ENCODE measurements at regions not wholly inside any gene's neighbourhood (a gene's known extent, or its start where the extent isn't known, plus 50 kb on each side); places are given as distances from the start of the nearest gene placed in this dataset.

GRCh38 chr5:168039039-168039438 lies 252.4 kb upstream of the WWC1 start:
- H3K36me3 Mint-ChIP-seq (ENCODE audit: insufficient read depth): no peaks in the 10 kb centered on the region
- H3K27ac Mint-ChIP-seq: no peak overlapping the region
- no peak for ATAC-seq (replicated peaks)
- DNase-seq: no peak
- no peak overlapping the region for H3K4me3 Mint-ChIP-seq
- H3K27me3 Mint-ChIP-seq: no peaks in the 10 kb centered on the region
- no peaks in the 10 kb centered on the region for H3K4me1 Mint-ChIP-seq (ENCODE audit: low read depth in 2 of 2)
- H3K9me3 Mint-ChIP-seq: peaks cover 0 to 7% of the 10 kb centered on the region in 2 donors

- Mint-ChIP-seq H3K4me3 (no peak overlapping the region), H3K36me3 (ENCODE audit: insufficient read depth) (no peaks in the 10 kb centered on the region)
Measured at GRCh38 chr5:168039566-168040248, 251.7 kb upstream of the WWC1 start.

GRCh38 chr5:168041583-168041982 lies 249.9 kb upstream of the WWC1 start:
- H3K36me3 Mint-ChIP-seq (ENCODE audit: insufficient read depth): no peaks in the 10 kb centered on the region
- H3K4me1 Mint-ChIP-seq (ENCODE audit: low read depth in 2 of 2): no peaks in the 10 kb centered on the region
- ATAC-seq (replicated peaks) (no peak), DNase-seq (no peak)
- H3K4me3 Mint-ChIP-seq: no peak overlapping the region
- H3K27ac Mint-ChIP-seq: no peak overlapping the region
- H3K9me3 Mint-ChIP-seq: peaks cover 0 to 7% of the 10 kb centered on the region in 2 donors
- H3K27me3 Mint-ChIP-seq: no peaks in the 10 kb centered on the region

More at GRCh38 chr5:168039566-168040248, 251.7 kb upstream of the WWC1 start:
- H3K4me1 Mint-ChIP-seq (ENCODE audit: low read depth in 2 of 2): no peaks in the 10 kb centered on the region
- no peaks in the 10 kb centered on the region for H3K27me3 Mint-ChIP-seq
- peaks cover 0 to 7% of the 10 kb centered on the region in 2 donors for H3K9me3 Mint-ChIP-seq
- no peak overlapping the region for H3K27ac Mint-ChIP-seq
- ATAC-seq (replicated peaks) (no peak), DNase-seq (no peak)

- no peaks in the 10 kb centered on the region for H3K36me3 Mint-ChIP-seq (ENCODE audit: insufficient read depth)
- no peak overlapping the region for H3K27ac Mint-ChIP-seq
- H3K9me3 Mint-ChIP-seq: peaks cover 0 to 7% of the 10 kb centered on the region in 2 donors
- no peak overlapping the region for H3K4me3 Mint-ChIP-seq
- H3K27me3 Mint-ChIP-seq: no peaks in the 10 kb centered on the region
- H3K4me1 Mint-ChIP-seq (ENCODE audit: low read depth in 2 of 2): no peaks in the 10 kb centered on the region
- DNase-seq (no peak), ATAC-seq (replicated peaks) (no peak)
Measured at GRCh38 chr5:168042284-168043068, 249.0 kb upstream of the WWC1 start.

GRCh38 chr5:168046163-168046562 lies 245.3 kb upstream of the WWC1 start:
- no peak overlapping the region for H3K27ac Mint-ChIP-seq
- no peak overlapping the region for H3K4me3 Mint-ChIP-seq
- no peaks in the 10 kb centered on the region for H3K27me3 Mint-ChIP-seq
- H3K9me3 Mint-ChIP-seq: peaks cover 0 to 3% of the 10 kb centered on the region in 2 donors
- DNase-seq: no peak
- H3K4me1 Mint-ChIP-seq (ENCODE audit: low read depth in 2 of 2): no peaks in the 10 kb centered on the region
- ATAC-seq (replicated peaks): no peak
- no peaks in the 10 kb centered on the region for H3K36me3 Mint-ChIP-seq (ENCODE audit: insufficient read depth)

- Mint-ChIP-seq H3K36me3 (ENCODE audit: insufficient read depth) (no peaks in the 10 kb centered on the region), H3K27ac (no peak overlapping the region), H3K4me3 (no peak overlapping the region), H3K4me1 (ENCODE audit: low read depth in 2 of 2) (no peaks in the 10 kb centered on the region), H3K27me3 (no peaks in the 10 kb centered on the region), H3K9me3 (peaks cover 0 to 3% of the 10 kb centered on the region in 2 donors)
- DNase-seq (no peak), ATAC-seq (replicated peaks) (no peak)
Measured at GRCh38 chr5:168047043-168047668, 244.3 kb upstream of the WWC1 start.

- H3K36me3 Mint-ChIP-seq (ENCODE audit: insufficient read depth): no peaks in the 10 kb centered on the region
- no peak overlapping the region for H3K27ac Mint-ChIP-seq
- H3K27me3 Mint-ChIP-seq: no peaks in the 10 kb centered on the region
- no peaks in the 10 kb centered on the region for H3K4me1 Mint-ChIP-seq (ENCODE audit: low read depth in 2 of 2)
- DNase-seq (no peak), ATAC-seq (replicated peaks) (no peak)
- H3K4me3 Mint-ChIP-seq: no peak overlapping the region
- peaks cover 0 to 3% of the 10 kb centered on the region in 2 donors for H3K9me3 Mint-ChIP-seq
Measured at GRCh38 chr5:168047669-168048111, 243.8 kb upstream of the WWC1 start.

GRCh38 chr5:168048486-168048885 lies 243.0 kb upstream of the WWC1 start:
- no peaks in the 10 kb centered on the region for H3K27me3 Mint-ChIP-seq
- DNase-seq: no peak
- no peak for ATAC-seq (replicated peaks)
- H3K4me1 Mint-ChIP-seq (ENCODE audit: low read depth in 2 of 2): no peaks in the 10 kb centered on the region
- H3K9me3 Mint-ChIP-seq: peaks cover 0 to 3% of the 10 kb centered on the region in 2 donors
- no peak overlapping the region for H3K4me3 Mint-ChIP-seq
- H3K36me3 Mint-ChIP-seq (ENCODE audit: insufficient read depth): no peaks in the 10 kb centered on the region
- no peak overlapping the region for H3K27ac Mint-ChIP-seq

GRCh38 chr5:168052686-168053085 lies 238.8 kb upstream of the WWC1 start:
- Mint-ChIP-seq H3K27ac (no peak overlapping the region), H3K4me1 (ENCODE audit: low read depth in 2 of 2) (no peaks in the 10 kb centered on the region), H3K9me3 (peaks cover 0 to 3% of the 10 kb centered on the region in 2 donors), H3K27me3 (no peaks in the 10 kb centered on the region), H3K4me3 (no peak overlapping the region), H3K36me3 (ENCODE audit: insufficient read depth) (no peaks in the 10 kb centered on the region)
- ATAC-seq (replicated peaks): no peak
- DNase-seq: no peak

- H3K27me3 Mint-ChIP-seq: no peaks in the 10 kb centered on the region
- no peaks in the 10 kb centered on the region for H3K36me3 Mint-ChIP-seq (ENCODE audit: insufficient read depth)
- H3K27ac Mint-ChIP-seq: no peak overlapping the region
- DNase-seq (no peak), ATAC-seq (replicated peaks) (no peak)
- H3K4me1 Mint-ChIP-seq (ENCODE audit: low read depth in 2 of 2): no peaks in the 10 kb centered on the region
- H3K4me3 Mint-ChIP-seq: no peak overlapping the region
- peaks cover 0 to 3% of the 10 kb centered on the region in 2 donors for H3K9me3 Mint-ChIP-seq
Measured at GRCh38 chr5:168054091-168054490, 237.4 kb upstream of the WWC1 start.

- Mint-ChIP-seq H3K4me3 (no peak overlapping the region), H3K27ac (no peak overlapping the region), H3K27me3 (no peaks in the 10 kb centered on the region), H3K4me1 (ENCODE audit: low read depth in 2 of 2) (no peaks in the 10 kb centered on the region), H3K9me3 (peaks cover 0 to 2% of the 10 kb centered on the region in 2 donors), H3K36me3 (ENCODE audit: insufficient read depth) (no peaks in the 10 kb centered on the region)
- ATAC-seq (replicated peaks) (no peak), DNase-seq (no peak)
Measured at GRCh38 chr5:168055141-168055683, 236.2 kb upstream of the WWC1 start.

GRCh38 chr5:168055961-168056360 lies 235.5 kb upstream of the WWC1 start:
- H3K27ac Mint-ChIP-seq: no peak overlapping the region
- H3K4me3 Mint-ChIP-seq: no peak overlapping the region
- no peaks in the 10 kb centered on the region for H3K27me3 Mint-ChIP-seq
- H3K4me1 Mint-ChIP-seq (ENCODE audit: low read depth in 2 of 2): no peaks in the 10 kb centered on the region
- no peak for ATAC-seq (replicated peaks)
- H3K36me3 Mint-ChIP-seq (ENCODE audit: insufficient read depth): no peaks in the 10 kb centered on the region
- DNase-seq: no peak
- no peaks in the 10 kb centered on the region for H3K9me3 Mint-ChIP-seq

GRCh38 chr5:168056499-168057182 lies 234.8 kb upstream of the WWC1 start:
- ATAC-seq (replicated peaks): no peak
- Mint-ChIP-seq H3K27me3 (no peaks in the 10 kb centered on the region), H3K4me1 (ENCODE audit: low read depth in 2 of 2) (no peaks in the 10 kb centered on the region), H3K4me3 (no peak overlapping the region), H3K36me3 (ENCODE audit: insufficient read depth) (no peaks in the 10 kb centered on the region), H3K27ac (no peak overlapping the region), H3K9me3 (no peaks in the 10 kb centered on the region)
- DNase-seq: no peak

Measured in effector memory CD8-positive, alpha-beta T cell (primary cell).